T-helper 2 cell treated with Interferon-gamma antibody and Interleukin-4, amounts not matched to agents 100 ng/mL and 5 ng/mL, for 36 hours (primary cell): ENCODE measurements at regions not wholly inside any gene's neighbourhood (a gene's known extent, or its start where the extent isn't known, plus 50 kb on each side); places are given as distances from the start of the nearest gene placed in this dataset.

Source experiments
- intact Hi-C: fragments of 100-400 bp; cut with micrococcal nuclease; formaldehyde crosslinking; loops from one replicate; pipeline ENCODE4 v1.15.1; 2023

DNA sequence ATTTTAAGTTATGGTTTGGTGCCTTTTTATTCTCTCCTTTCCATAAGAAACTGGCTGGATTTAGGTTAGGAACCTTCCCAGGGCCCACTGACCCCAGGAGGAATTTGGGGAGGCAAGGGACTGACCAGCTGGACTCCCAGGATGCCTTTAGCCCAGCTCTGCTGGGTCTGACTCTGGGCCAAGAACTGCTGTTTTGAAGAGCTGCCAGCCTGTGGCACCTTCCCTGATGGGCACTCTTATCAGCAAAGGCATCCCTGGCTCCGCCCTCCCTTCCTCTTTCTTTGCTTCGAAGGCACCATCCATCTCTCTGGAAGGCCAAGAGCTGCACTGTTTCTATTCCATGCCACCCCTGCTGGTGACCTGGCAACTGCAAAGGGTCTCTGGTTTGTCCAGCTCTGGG is 174.7 kb downstream of the POU4F1 start:
- intact Hi-C loops, result no loop called here

DNA sequence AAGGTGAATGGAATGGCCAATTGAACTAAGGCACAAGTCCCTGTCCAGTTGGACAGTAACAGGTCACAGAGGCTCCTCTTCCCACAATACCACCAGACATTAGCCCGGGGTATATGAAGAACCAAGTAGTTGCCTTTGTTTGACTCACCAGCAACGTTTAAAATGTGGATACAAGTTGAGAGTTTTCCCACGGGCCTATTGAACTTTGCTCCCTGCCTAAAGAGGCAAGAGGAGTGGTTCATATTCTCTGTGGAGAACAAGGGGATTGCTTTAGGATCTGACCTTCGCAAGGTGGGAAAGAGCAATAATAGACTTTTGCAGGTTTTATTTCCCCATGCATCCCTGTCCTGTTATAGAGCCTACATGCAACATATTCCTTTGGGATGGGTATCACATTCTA is 177.2 kb downstream of the POU4F1 start:
- intact Hi-C loops, result no loop called here

DNA sequence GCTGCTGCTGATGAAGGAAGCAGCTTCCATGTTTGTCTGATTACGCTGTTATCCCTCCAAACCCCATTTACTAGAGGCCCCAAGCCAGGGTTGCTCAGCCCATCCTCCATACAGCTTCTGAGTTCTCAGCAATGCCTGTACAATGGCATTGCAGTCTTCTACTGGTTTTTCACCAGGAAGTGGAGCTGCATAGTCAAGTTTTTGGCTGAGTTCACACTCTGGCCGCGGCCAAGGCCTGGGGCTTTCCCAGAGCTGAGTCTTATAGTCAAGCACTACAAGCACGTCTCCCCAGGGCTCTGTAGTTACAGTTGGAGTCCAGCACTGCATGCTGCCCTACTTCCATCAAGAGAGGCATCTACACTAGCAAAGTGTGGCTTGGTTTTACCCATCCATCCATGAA is 182.5 kb downstream of the POU4F1 start:
- intact Hi-C loops, result no loop called here

DNA sequence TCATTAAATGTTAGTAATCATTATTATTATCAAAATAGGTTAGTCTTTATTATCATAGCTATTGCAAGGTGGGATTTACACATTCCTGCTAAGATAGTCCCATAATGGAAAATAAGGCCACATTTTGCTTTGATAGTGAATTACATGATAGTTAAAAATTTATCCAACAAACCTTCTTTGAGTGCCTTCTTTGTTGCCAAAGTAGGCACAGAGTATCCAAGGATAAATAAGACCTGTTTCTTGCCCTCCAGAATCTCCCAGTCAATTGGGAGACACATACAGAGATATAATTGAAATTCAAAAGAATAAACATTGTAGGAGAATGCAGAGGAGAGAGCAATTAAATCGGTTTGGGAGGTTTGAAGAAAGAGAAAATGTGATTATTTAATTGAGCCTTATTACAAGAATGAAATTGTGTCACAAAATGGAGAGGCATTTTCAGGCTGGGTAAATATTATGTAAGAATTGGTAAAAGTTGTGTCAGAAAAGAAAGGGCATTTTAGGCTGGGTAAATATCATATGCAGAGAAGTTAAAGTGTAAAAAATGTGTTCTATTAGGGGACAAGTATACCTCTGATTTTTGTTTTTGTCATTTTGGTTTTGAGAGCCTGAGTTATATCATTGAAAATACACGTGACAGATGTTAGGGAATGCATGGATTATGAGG is 189.3 kb downstream of the POU4F1 start:
- intact Hi-C loops, result no loop called here

DNA sequence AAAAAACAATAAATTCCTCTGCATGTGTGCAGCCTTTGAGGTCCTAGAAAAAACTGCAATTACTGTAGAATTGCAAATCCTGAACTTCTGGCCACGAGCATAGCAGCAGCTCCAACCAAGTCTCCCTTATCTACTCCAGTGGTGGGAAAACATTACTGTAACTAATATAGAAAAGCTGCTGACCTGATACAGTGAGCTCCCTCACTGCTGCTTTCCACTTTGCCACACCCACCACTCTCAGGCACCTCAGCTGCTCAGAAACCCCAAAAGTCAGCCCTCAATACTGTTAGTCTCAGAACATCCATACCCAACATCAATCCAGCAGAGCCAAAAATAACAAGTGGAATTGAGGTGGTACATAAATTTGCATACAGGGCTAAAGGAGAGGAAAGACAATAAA is 192.5 kb downstream of the POU4F1 start:
- intact Hi-C loops, result no loop called here

DNA sequence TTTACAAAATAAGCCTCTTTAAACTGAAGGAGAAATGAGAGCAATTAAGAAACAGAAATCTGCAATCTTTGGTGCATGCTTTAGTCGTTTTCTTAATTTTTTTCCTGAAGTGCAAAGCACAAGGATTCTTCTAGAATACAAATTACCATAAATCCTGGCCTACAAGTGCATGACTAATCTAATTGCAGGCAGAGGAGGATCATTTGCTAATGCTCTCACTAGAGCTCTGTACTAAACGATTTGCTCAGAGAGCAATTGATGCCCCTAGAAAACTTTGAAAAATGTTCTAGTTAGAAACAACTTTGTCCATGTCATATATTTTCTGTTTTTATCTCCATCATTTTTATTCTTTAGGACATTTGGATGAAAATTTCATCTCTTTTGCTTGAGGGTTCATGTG is 193.2 kb downstream of the POU4F1 start:
- intact Hi-C loops, result no loop called here

DNA sequence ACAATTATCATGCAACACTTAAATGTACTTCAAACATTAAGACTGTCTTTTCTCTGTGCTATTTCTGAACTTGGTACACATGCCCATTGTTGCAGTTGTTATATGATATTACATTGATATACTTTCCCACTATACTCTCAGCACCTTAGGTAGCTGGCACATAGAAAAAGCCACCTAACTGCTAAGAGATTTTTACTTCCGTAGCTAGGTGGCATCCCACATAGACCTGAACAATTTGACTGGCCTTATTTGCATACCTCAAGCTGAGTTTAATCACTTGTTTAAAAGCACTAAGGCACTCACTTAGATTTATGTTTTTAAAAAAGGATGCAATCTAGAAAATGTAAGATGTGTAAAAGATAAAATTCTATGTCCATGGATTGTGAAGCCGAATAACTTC is 194.2 kb downstream of the POU4F1 start:
- intact Hi-C loops, result no loop called here

DNA sequence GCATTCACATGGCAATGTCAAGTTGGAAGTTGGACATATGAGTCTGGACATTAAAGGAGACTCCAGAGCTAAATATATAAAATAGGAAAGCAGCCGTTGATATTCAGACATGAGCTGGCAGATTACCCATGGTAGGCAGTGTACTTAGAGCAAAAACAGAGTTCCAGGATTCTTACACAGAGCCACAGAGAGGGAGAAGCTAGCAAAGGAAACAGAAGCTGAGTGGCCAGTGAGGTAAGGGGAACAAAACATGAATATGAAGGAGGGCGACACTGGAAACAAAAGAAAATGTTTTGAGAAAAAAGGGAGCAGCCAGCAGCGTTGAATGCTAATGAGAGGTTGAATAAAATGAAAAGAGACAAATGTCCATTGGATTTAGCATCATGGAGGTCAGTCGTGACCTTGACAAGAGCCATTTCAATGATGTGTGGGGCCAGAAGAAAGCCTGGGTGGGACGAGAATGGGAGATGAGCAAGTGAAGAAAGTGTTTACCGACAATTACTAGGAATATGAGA is 198.4 kb downstream of the POU4F1 start:
- intact Hi-C loops, result no loop called here

DNA sequence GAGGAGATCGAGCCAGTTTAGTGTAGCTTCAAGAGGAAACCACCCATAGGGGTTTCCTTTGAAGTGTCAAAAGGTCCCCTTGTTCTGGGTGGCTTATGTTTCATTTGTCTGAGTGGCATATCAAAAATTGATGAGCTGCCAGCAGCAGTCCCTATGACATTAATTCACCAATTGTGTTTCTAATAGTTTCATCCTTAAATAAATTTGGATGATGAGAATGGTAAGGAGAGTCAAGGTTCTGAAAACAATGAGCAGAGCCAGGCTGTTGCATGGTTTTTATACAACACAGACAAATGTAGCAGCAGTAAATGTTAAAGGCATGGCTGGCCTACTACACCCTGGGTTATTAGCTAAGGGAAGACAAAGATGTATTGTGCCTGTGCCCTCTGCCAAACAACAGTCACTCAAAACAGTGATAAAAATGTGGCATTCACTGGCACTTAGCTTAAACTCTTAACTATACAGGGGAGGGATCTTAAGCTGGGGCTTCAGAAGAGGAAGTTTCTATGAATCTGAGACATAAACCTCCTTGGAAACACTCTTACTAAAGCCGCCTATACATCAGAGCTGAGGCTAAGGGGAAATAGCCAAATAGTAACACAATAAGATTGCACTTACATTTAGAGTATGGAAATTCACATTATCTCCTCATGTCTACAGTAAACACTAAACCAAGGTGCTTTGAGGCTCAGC is 200.5 kb downstream of the POU4F1 start:
- intact Hi-C loops, result no loop called here

DNA sequence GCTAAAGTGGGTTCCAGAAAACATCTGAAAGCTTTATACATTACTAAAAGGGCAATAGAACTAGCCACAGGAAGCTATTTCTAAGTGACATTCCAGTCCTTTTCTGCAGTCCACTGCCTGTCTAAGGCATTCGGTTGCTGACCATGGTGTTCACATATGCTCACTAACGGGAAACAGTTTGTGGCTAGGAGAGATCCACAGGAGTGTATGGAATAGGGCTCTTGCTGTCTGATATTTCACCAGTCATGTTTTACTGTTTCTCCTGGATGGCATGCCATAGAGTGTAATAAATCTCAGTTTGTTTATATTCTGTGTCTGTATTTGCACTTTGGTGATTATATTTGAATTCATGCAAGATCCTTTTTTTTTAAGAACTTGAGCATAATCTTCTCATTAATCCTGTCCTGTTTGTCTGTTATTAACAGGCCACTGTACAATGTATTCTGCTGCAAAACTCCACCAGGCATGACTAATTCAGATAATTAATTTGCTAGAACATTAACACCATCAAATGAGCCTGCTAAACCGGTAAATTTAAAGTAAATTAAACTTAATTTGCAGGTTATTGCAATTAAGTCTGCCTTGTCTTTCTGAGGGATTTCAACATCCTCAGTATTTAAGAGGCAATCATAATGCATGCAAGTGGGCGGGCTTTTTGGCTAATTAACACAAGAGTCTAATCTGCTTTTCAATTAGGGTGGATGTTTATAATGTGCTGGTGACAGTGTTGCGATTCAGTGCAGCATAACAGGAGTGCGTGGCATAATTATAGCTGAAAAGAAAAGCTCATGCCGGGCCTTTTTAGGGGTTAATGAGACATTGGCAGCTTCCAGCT is 201.3 kb downstream of the POU4F1 start:
- intact Hi-C loops, result no loop called here

DNA sequence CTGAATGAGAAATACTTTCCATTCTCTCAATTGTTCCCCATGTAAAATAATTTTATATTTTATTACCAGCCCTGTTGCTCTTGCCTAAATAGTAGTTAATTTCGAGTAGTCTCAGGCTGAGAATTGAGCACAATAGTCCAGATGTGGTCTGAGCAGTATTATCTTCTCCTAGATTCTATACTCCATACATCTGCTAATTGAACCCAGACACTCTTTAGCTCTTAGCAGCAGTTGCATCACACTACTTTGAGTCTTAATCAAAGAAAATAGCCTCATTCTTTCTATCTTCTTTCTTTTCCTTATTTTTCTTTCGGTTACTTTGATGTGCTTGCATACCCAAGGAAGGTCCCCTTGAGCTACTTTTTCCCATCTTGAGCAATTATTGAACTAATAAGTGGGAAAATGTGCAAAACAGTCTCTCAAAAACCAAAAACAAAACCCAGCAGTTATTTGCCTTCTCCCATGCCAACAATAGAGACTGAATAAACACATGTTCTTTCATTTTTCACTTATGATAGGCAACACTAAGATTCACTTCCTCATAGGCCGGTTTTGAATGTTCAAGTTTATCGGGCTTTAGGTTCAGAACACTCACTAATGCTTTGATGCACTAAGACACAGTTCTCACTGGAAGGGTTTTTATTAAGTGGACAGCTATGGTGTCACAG is 204.5 kb downstream of the POU4F1 start:
- intact Hi-C loops, result no loop called here

DNA sequence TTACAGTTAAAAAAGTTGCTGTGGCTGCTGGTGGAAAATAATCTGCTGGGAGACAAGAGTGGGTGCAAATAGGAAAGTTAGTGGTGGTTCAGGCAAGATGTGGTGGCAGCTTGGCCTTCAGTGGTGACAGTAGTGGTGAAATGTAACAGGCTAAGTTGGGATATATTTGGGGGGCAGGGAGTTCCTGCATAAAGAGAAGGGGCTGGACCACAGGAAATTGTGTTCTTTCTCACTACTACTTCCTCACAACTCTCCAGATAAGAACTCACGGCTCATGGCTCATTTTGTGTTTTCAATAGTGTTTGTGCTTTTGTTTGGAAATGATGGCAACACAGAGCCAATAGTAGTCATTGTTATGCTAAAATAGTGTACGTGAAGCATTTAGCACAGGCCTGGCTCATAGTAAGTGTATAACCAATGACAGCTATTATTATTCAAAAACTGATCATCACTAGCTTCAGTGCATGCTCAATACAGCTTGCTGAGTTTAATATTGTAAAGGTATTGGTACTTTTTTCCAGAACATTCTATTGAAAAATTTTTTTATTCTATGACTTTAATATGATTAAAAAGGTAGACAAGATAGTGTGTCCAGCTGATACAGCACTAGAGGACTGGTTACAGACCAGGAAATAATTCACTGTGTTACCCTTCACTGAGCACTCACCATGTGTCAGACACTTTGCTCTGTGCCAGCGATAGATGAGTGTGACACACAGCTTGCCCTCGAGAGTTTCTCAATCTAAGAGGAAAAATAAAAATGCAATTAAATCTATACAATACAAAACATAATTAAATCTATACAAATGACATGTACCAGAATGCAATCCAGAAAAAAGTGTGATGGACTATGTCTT is 209.8 kb downstream of the POU4F1 start:
- intact Hi-C loops, result no loop called here

DNA sequence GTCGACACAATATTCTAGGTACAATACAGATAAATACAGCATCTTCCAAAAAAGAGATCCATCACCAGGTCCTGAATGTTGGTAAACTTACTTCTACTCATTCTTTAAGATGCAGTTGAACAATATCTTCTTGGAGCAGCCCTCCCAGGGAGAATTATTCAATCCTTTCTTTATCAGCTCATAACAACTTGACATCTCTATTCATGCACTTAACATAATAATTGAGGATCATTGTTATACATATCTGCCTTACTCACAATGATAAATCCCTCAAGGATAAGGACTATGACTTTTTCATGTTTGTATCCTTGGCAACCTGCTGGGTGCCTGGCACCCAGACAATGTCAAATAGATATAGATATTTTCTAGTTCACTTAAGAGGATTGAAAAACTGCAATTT is 219.5 kb downstream of the POU4F1 start:
- intact Hi-C loops, result no loop called here

DNA sequence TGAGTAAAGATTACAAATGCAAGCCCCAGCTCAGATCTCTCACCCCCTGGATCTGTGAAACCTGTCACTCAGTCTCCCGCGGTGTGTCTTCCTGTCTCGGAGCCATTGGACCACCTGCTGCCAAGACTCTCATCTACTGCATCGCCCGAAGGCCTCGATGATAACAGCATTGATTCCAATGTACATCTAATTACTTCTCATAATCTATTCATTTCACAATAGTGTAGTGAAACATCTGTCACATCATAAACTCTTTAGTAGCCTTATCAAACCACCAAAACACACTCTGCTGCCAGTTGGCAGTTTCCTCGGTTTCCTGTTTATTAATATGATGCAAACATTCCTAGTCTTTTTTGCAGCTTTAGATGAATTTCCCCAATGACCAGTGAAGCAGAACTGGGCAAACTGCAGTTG is 220.3 kb downstream of the POU4F1 start:
- intact Hi-C loops, result no loop called here

DNA sequence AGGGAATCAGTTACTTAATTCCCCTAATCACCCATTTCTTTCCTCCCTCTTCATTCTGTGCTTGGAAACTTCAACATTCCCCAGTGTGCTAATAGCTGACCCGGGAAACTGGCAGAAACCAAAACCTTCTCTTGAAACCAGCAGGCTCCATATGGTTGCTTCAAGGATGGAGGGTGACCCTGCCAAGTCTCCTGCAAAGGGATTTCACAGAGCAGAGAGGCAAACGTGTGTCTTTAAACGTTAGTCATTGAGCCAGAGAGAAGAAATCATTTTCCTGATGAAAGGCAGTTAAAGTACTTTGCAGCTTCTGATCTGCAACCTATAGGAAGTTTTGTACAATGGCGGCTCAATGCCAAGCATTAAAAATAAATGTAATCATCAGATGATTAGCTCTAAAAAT is 220.9 kb downstream of the POU4F1 start:
- intact Hi-C loops, result no loop called here

DNA sequence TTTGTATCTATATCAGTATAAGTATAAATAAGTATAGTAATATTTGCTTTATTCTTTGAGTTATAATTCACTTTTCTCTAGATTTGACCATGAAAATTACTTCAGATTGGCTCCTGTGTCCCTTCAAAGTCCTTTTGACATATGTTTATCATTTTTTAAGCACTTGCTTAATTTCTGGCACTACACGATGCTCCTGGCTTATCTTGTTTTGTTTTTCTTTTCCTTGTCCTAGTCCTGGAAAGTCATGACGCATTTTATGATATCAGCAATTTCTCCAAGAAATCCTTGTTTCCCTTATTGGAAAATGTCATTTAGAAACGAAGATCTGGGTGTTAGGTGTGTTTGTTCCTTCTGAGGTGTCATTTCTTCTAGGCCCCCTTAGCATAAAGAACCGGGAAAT is 226.5 kb downstream of the POU4F1 start:
- intact Hi-C loops, result no loop called here

DNA sequence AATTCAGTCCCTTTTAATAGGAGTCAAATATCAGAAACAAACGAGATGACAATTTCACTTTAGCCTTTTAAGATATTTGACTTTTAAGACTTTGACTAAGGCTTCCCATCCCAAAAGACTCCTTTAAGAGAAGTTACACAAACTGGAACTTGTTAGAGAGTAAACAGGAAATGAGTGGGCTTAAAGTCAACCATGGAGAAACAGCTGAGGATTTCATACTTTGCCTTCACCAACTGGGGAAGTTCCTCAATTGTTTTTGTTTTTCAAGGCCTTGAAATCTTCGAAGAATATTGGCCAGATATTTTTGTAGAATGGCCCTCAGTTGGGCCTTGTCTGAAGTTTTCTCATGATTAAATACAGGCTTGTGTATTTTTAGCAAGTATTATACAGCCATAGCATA is 227.3 kb downstream of the POU4F1 start:
- intact Hi-C loops, result no loop called here

DNA sequence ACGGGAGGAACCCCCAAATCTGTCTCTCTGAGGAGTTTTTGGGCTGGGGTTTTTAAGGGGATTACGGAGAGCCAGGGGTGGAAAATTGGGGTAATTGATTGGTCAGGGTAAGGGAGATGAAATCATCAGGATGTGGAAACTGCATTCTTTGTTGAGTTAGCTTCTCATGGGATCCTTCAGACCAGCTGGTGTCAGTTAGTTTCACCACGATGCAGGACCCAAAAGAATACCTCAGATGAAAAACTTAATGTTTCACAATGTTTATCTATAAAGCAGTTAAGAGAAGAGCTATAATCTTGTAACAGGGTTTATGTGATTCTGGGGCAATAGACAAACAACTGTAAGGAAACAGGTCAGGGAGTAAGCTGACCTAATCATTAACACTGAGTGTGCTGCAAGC is 230.8 kb downstream of the POU4F1 start:
- intact Hi-C loops, result no loop called here

DNA sequence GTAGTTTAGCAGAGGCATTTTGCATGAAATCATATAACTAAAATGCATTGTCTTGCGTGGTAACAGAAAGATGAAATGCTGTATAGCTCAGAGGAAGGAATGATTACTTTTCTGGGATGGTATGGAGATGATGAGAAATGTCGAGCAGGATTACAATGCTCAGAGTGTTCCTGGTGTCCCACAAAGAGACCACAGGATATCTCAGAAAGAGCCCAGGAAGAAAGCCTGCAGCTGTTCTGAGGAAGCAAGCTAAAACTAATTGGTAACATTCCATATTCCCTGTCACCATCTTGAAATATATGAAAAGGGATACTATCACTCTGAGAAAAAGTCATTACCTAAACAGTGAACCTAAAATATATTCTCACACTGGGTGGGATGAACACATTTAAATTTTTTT is 233.1 kb downstream of the POU4F1 start:
- intact Hi-C loops, result no loop called here

DNA sequence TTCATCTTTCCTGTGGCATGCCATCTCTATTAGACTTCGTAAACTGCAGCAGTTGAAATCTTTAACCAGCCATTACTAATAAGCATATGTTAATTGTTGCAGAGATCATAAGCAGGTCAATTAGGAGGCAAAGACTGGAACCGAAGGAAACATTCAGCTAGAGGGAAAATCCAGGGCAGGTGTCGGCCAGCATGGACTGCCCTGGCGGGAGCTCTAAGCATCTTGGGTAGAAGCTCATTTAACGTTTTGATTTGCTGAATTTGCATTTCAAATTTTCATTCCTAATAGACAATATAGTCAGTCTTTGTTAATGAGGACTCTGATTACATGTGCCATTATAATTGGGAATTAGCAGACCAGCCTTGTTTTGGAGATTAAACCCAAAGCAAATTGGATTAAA is 238.6 kb downstream of the POU4F1 start:
- intact Hi-C loops, result no loop called here

DNA sequence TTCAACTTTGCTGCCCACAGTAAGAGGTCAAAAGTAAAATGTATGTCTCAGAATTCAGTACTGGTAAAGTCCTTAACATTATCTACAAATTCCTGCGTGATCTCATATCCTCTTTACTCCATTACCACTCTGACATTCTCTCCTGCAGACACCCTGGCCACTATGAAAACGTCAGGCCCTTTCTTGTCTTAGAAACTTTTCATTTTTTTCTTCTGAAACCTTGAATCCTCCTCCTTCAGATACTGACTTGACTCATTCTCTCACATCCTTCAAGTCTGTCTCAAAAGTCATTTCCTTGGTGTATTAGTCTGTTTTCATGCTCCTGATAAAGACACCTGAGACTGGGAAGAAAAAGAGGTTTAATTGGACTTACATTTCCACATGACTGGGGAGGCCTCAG is 262.3 kb downstream of the POU4F1 start:
- intact Hi-C loops, result no loop called here
